ENCODE measurements at regions not wholly inside any gene's neighbourhood (a gene's known extent, or its start where the extent isn't known, plus 50 kb on each side); places are given as distances from the start of the nearest gene placed in this dataset.

DNA sequence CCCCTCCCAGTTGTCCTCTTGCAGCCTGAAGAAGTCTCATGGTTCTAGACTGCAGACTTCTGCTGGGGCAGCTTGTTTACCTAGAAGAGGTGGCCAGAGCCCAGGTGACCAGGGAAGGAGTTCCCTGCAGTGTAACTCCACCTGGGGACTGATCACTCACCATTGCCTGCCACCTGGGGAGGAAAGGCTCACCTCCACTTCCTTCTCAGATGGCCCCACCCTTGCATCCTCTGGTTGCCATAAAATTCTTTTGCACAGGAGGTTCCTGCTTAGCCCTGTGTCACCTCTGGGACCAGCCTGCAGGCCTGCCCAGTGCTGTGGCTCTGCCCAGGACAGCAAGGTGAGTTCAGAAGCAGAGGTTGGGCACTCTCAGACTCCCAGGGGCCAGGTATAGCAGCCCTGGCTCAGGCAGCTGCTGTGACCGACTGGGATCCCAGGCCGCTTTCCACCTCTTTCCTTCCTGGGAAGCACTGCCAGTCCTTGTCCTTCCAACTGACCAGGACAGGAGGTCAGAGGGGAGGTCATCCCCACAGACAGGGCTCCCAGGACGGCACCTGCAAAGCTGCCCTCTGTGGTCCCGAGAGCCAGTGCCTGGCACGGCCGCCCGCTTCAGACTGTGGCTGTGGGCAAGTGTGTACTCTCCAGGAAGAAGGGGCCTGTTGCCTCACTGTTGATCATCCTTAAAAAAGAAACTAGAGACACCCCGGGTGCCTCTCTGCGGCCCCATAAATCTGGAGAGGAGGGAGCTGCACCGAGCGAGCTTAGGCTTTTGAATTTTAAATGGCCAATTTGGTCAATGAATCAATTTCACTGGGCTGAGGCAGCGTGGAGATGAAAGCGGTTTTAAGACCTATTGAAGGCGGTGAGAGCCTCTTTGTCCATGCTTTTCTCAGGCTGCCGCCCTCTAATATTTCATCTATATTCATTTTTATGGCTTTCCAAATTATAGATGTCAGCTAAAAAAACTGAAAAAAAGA, 79.5 kb upstream of the C14orf180 start:
- no peak overlapping the region for H3K4me3 ChIP-seq (ENCODE audit: low read depth, low read length)
- DNase-seq (ENCODE audit: low read depth) = no peak
- no peak for TF ChIP-seq CTCF (IDR thresholded peaks at IDR 0.05; ENCODE audit: low read depth, low read length, missing control alignments)

DNA sequence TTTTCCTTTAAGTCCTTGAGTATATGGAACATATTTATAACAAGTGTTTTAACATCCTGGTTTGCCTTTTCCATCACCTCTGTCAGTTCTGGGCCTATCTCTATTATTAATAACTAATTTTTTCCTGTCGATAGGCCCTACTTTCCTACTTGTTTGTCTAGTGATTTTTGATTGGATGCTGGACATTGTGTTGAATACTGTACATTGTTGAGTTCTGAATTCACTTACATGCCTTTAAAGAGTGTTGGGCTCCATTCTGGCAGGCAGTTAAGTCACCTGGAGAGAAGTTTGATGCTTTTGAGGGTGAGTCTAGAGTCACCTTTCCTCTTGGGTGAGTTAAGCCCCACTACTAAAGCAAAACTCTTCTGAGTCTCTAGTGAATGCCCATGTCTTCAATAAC, 77.5 kb upstream of the C14orf180 start:
- no peak overlapping the region for H3K4me3 ChIP-seq (ENCODE audit: low read depth, low read length)
- no peak for TF ChIP-seq CTCF (IDR thresholded peaks at IDR 0.05; ENCODE audit: low read depth, low read length, missing control alignments)
- no peak for DNase-seq (ENCODE audit: low read depth)

GRCh38 chr14:104503691-104504090, 75.9 kb upstream of the C14orf180 start:
- DNase-seq (ENCODE audit: low read depth) = no peak
- no peak overlapping the region for H3K4me3 ChIP-seq (ENCODE audit: low read depth, low read length)
- TF ChIP-seq CTCF (IDR thresholded peaks at IDR 0.05; ENCODE audit: low read depth, low read length, missing control alignments) = no peak

DNA sequence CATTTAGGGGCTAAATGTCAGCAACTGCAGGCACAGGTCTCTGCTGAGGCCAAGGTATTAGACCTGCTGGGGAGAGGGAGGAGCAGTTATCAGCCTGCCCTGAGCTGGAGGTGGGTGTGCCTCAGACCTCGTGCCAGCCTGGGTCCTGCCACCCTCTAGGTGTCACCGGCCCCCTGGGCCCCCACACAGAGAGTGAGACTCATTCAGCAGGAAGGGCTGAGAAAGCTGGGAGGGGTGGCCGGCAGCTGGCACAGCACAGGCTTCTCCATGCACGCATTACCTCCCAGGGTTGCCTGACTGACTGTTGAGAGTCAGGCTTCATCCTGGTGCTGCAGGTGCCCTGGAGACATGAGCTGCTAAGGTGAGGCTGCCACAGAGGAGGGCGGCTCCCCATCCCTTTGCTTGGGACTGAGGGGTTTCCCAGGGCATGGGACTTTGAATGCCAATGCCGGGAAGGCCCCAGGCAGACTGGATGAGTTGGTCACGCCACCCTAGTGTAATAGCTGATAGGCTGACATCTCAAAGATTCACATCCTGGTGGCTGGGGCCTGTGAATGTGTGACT, 75.3 kb upstream of the C14orf180 start:
- no peak for TF ChIP-seq CTCF (IDR thresholded peaks at IDR 0.05; ENCODE audit: low read depth, low read length, missing control alignments)
- no peak for DNase-seq (ENCODE audit: low read depth)
- no peak overlapping the region for H3K4me3 ChIP-seq (ENCODE audit: low read depth, low read length)

- H3K4me3 ChIP-seq (ENCODE audit: low read depth, low read length) = no peak overlapping the region
- DNase-seq (ENCODE audit: low read depth) = no peak
- TF ChIP-seq CTCF (IDR thresholded peaks at IDR 0.05; ENCODE audit: low read depth, low read length, missing control alignments) = no peak
These were observed 74.2 kb upstream of the C14orf180 start for GRCh38 chr14:104505085-104506074.

DNA sequence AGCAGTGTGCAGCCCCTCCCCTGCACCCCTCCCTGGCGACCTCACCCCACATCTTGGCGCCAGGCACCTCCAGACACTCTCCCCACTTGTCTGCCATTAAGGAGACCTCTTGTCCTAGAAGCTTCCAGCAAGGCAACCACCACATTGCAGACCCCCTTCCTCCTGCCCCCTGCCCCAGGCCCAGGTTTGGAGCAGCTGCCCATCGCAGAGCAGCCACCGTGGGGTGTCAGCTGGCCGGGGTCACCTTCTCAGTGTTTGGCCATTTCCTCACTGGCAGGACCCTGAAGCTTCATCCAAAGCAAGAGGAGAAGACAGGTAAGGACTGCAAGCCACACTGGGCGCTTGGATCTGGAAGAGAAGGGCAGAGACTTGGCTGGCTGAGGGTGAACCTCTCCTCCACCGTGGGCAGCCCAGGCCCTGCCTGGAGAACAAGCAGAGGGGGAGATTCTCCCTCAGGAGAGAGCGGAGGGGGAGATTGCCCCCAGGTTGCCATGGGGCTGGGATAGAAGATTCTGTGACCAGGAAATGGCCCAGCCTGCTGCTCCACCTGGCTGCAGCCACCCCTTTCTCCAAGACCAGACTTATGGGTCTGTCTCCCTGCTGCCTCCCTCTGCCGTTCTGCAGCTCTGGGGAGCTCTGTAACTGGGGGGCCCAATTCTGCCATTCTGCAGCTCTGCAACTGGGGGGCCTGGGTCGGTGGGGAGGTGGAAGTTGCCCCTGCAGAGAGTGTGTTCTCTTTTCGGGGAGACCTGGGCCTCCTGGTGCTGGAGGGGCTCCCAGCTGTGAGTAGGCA, 72.9 kb upstream of the C14orf180 start:
- H3K4me3 ChIP-seq (ENCODE audit: low read depth, low read length) = no peak overlapping the region
- TF ChIP-seq CTCF (IDR thresholded peaks at IDR 0.05; ENCODE audit: low read depth, low read length, missing control alignments) = no peak
- DNase-seq (ENCODE audit: low read depth) = no peak

All from GM12864 (cell line).